RPMI7951 (cell line): ENCODE measurements at regions not wholly inside any gene's neighbourhood (a gene's known extent, or its start where the extent isn't known, plus 50 kb on each side); places are given as distances from the start of the nearest gene placed in this dataset.
"Not testable (repeated sequence)": the region's sequence is repeated elsewhere in the genome, so short reads cannot be mapped to it uniquely, and the experiment has no call there.

Source experiments
- DNase-seq: peaks from one replicate; pipeline ENCODE4 v3.0.0-alpha.2; 2012; ENCODE audit warnings: low read depth

DNA sequence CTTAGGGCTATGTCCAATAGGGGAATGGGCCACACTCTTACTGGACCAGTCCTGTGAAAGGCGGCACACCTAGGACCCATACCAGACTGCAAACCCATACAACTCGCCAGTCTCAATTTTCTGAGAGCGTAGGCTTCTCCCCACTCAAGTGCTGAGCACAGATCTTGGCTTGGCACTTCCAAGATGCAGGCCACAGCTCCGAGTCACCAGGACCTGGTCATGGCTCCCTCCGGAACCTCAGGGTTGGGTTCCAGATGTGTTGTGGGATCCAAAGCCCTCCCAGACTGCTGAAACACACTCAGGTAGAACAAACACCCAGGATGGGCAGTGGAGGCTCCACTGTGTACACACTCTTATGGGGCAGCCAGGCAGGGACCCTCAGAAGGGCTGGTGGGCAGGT lies 103.3 kb downstream of the TMEM144 start:
- no peak for DNase-seq

GRCh38 chr4:158314756-158315487 lies 104.6 kb downstream of the TMEM144 start:
- DNase-seq: peak; percentile 61

GRCh38 chr4:158315706-158316105 lies 105.4 kb downstream of the TMEM144 start:
- no peak for DNase-seq

GRCh38 chr4:158316264-158316663 lies 106.0 kb downstream of the TMEM144 start:
- no peak for DNase-seq

DNA sequence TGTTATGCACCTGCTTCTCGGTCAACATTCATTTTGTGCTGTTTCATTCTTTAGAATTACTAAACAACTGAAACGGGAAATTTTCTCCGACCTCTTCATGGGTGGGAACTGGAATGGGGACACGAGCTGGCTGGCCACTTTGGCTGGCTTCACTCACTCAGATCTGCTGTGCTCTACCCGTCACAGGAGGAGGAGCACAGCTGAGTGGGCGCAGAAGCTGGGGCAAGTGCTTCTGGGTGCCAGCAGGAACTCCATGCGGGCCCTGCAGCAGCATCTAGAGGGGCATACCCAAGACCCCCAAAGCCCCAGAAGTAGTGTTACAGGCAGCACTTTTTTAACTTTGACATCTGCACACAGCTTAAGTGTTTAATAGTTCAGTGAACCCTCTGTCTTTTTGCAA lies 109.6 kb downstream of the TMEM144 start:
- no peak for DNase-seq

GRCh38 chr4:158322109-158322508 lies 111.8 kb downstream of the TMEM144 start:
- DNase-seq: no peak

GRCh38 chr4:158327525-158327924 lies 117.2 kb downstream of the TMEM144 start:
- no peak for DNase-seq

GRCh38 chr4:158331863-158332262 lies 121.6 kb downstream of the TMEM144 start:
- DNase-seq: no peak

DNA sequence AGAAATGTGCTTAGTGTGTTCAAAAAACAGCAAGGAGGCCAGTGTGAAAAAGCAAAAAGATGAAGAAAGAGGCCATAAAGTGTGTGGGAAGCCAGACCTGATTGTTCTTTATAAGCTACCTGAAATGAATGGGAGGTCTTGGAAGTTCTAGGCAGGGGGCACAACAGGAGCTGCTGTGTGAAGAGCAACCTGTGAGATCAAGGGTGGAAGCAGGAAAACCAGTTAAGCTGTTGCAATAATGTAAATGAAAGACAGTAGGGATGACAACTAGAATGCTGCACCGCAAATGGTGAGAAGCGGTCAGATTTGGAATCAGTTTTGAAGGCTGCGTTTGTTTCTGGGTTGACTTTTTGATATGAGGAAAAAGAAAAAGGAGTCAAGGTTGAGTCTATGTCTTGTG lies 123.5 kb downstream of the TMEM144 start:
- no peak for DNase-seq

GRCh38 chr4:158341896-158342295 lies 131.6 kb downstream of the TMEM144 start:
- DNase-seq: no peak

- no peak for DNase-seq
These were observed 136.3 kb downstream of the TMEM144 start for GRCh38 chr4:158346576-158346975.

- no peak for DNase-seq
These were observed 137.3 kb downstream of the TMEM144 start for GRCh38 chr4:158347556-158347955.

DNA sequence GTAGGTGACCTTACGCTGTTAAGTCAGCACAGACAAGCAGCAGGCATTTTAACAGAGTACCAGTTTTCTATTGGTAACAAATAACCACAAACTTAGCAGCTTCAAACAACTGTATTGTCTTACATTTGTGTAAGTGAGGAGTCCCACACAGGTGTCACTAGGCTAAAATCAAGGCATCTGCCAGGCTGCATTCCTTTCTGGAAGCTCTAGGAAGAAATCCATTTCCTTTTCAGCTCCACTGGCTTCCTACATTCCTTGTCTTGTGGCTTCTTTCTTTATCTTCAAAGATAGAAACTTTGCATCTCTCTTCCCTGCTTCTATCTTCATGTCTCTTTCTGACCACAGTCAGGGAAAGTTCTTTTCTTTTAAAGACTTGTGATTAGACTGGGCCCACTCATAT lies 139.9 kb downstream of the TMEM144 start:
- no peak for DNase-seq

- DNase-seq: no peak
These were observed 143.4 kb downstream of the TMEM144 start for GRCh38 chr4:158353541-158354304.

GRCh38 chr4:158356301-158356700 lies 146.0 kb downstream of the TMEM144 start:
- no peak for DNase-seq

- DNase-seq: not testable (repeated sequence)
These were observed 153.7 kb upstream of the RXFP1 start for GRCh38 chr4:158367932-158368441.

GRCh38 chr4:158371158-158371557 lies 150.5 kb upstream of the RXFP1 start:
- no peak for DNase-seq

GRCh38 chr4:158374318-158374717 lies 147.4 kb upstream of the RXFP1 start:
- no peak for DNase-seq

DNA sequence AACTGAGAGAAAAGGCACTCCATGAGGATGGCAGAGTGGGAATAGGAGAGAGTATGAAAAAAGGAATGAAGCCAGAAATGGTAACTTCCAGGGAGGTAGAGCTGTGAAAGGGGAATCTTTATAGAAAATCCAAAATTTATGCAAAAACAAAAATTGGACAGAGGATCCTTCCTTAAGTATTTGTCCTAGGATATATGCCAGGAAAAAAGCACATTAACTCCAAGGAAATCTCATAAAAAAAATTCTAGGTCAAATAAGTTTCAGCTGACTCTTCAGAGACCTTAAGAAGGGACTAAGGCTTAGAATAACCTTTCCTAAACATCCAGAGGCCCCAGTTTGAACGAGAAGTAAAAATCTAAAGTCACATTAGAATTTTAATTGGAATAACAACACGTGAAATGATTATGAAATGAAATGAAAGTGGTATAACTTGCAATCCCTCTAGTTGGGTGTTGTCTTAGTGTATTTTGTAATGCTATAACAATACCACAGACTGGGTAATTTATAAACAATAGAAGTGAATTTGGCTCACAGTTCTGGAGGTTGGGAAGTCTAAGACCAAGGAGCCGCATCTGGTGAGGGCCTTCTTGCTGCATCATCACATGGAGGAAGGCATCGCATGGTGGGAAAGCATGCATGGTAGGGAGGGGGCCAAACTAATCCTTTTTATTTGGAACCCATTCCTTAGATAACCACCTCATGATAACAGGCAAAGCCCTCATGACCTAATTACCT lies 145.4 kb upstream of the RXFP1 start:
- no peak for DNase-seq

DNA sequence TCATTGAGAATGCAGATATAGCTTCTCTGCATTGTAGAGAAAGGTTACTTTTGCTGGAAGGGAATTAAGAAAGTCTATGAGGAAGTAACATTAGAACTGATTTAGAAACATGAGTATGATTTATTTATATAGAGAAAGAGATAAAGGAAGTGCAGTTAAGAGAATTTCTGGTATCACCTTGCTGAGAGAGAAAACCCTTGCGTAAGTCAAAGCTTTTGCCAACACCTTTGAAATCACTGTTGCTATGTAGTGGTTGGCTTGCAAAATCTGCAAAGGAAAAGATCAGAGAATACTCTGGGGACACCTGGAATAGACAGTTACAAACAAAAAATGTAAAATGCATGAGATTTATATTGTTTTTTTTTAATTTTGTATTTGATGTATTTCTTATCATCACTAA lies 137.3 kb upstream of the RXFP1 start:
- DNase-seq: no peak

- DNase-seq: no peak
These were observed 126.3 kb upstream of the RXFP1 start for GRCh38 chr4:158395343-158395742.

DNA sequence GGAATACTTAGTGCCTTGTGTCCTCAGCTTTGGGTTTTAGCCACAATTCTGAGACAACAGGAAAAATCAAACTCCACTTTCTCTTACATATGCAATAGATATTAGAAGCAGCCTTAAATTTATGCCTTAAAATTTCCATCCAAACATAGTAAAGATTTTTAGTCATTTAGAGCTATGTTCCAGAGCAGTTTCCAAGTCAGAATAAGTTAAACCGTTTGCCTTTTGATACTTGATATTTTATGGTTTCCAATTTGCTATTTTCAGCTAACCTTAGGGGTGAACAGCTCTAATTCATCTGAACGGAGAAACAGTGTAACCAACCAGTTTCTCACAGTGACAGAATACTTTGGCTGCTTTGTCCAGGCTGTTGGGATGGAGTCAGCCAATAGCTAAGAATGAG lies 125.8 kb upstream of the RXFP1 start:
- no peak for DNase-seq
